ENCODE measurements at regions not wholly inside any gene's neighbourhood (a gene's known extent, or its start where the extent isn't known, plus 50 kb on each side); places are given as distances from the start of the nearest gene placed in this dataset.

- H4K20me1 ChIP-seq (ENCODE audit: insufficient read depth, low read length): no peaks in the 10 kb centered on the region
- H3K36me3 ChIP-seq (replicated peaks; ENCODE audit: insufficient read depth, low read length): no peaks in the 10 kb centered on the region
- no peaks in the 10 kb centered on the region for H3K9me2 ChIP-seq (replicated peaks; ENCODE audit: insufficient read depth, low read length)
- H3K27ac ChIP-seq (ENCODE audit: low read length): no peak overlapping the region
- DNase-seq: no peak
- no peaks in the 10 kb centered on the region for H3F3A ChIP-seq (ENCODE audit: insufficient read depth, low read length)
- no peak overlapping the region for H2AFZ ChIP-seq (ENCODE audit: low read length)
- no peak overlapping the region for H3K4me3 ChIP-seq (ENCODE audit: low read length)
- H3K4me1 ChIP-seq (ENCODE audit: low read length): no peaks in the 10 kb centered on the region
- no peaks in the 10 kb centered on the region for H3K27me3 ChIP-seq (replicated peaks; ENCODE audit: insufficient read depth, low read length)
- no peak overlapping the region for H3K9ac ChIP-seq (ENCODE audit: low read length)
- H3K79me2 ChIP-seq (ENCODE audit: low read length): no peaks in the 10 kb centered on the region
- no peaks in the 10 kb centered on the region for H3K9me3 ChIP-seq (replicated peaks; ENCODE audit: insufficient read depth, low read length)
- no peak for TF ChIP-seq EZH2 (optimal IDR thresholded peaks at IDR 0.05; ENCODE audit: low read depth, low read length)
- TF ChIP-seq CTCF (IDR thresholded peaks at IDR 0.05; ENCODE audit: low read length): no peak
- no peak for TF ChIP-seq EZH2phosphoT487 (IDR thresholded peaks at IDR 0.05; ENCODE audit: low read length)
- H3K4me2 ChIP-seq (ENCODE audit: low read depth, low read length): no peak overlapping the region
These were observed 406.9 kb downstream of the CDH26 start for GRCh38 chr20:60365064-60365666.

GRCh38 chr20:60365882-60366281 lies 407.7 kb downstream of the CDH26 start:
- Histone ChIP-seq H3K9ac (ENCODE audit: low read length) (no peak overlapping the region), H3K27ac (ENCODE audit: low read length) (no peak overlapping the region), H2AFZ (ENCODE audit: low read length) (no peak overlapping the region), H3K27me3 (replicated peaks; ENCODE audit: insufficient read depth, low read length) (no peaks in the 10 kb centered on the region), H3K79me2 (ENCODE audit: low read length) (no peaks in the 10 kb centered on the region), H3F3A (ENCODE audit: insufficient read depth, low read length) (no peaks in the 10 kb centered on the region), H3K4me3 (ENCODE audit: low read length) (no peak overlapping the region), H3K4me1 (ENCODE audit: low read length) (no peaks in the 10 kb centered on the region), H4K20me1 (ENCODE audit: insufficient read depth, low read length) (no peaks in the 10 kb centered on the region), H3K36me3 (replicated peaks; ENCODE audit: insufficient read depth, low read length) (no peaks in the 10 kb centered on the region), H3K9me3 (replicated peaks; ENCODE audit: insufficient read depth, low read length) (no peaks in the 10 kb centered on the region), H3K4me2 (ENCODE audit: low read depth, low read length) (no peak overlapping the region), H3K9me2 (replicated peaks; ENCODE audit: insufficient read depth, low read length) (no peaks in the 10 kb centered on the region)
- DNase-seq: no peak
- TF ChIP-seq EZH2phosphoT487 (IDR thresholded peaks at IDR 0.05; ENCODE audit: low read length) (no peak), EZH2 (optimal IDR thresholded peaks at IDR 0.05; ENCODE audit: low read depth, low read length) (no peak), CTCF (IDR thresholded peaks at IDR 0.05; ENCODE audit: low read length) (no peak)

GRCh38 chr20:60371384-60371783 lies 413.2 kb downstream of the CDH26 start:
- Histone ChIP-seq H3K4me2 (ENCODE audit: low read depth, low read length) (no peak overlapping the region), H4K20me1 (ENCODE audit: insufficient read depth, low read length) (no peaks in the 10 kb centered on the region), H3K9ac (ENCODE audit: low read length) (no peak overlapping the region), H2AFZ (ENCODE audit: low read length) (no peak overlapping the region), H3K27me3 (replicated peaks; ENCODE audit: insufficient read depth, low read length) (no peaks in the 10 kb centered on the region), H3K36me3 (replicated peaks; ENCODE audit: insufficient read depth, low read length) (no peaks in the 10 kb centered on the region), H3K4me1 (ENCODE audit: low read length) (peaks cover 9% of the 10 kb centered on the region), H3F3A (ENCODE audit: insufficient read depth, low read length) (no peaks in the 10 kb centered on the region), H3K27ac (ENCODE audit: low read length) (no peak overlapping the region), H3K79me2 (ENCODE audit: low read length) (no peaks in the 10 kb centered on the region), H3K4me3 (ENCODE audit: low read length) (no peak overlapping the region), H3K9me3 (replicated peaks; ENCODE audit: insufficient read depth, low read length) (no peaks in the 10 kb centered on the region), H3K9me2 (replicated peaks; ENCODE audit: insufficient read depth, low read length) (no peaks in the 10 kb centered on the region)
- no peak for DNase-seq
- TF ChIP-seq EZH2phosphoT487 (IDR thresholded peaks at IDR 0.05; ENCODE audit: low read length) (no peak), CTCF (IDR thresholded peaks at IDR 0.05; ENCODE audit: low read length) (no peak), EZH2 (optimal IDR thresholded peaks at IDR 0.05; ENCODE audit: low read depth, low read length) (no peak)
